Liver (tissue), 8 donors: ENCODE measurements at regions not wholly inside any gene's neighbourhood (a gene's known extent, or its start where the extent isn't known, plus 50 kb on each side); places are given as distances from the start of the nearest gene placed in this dataset.
A peak's percentile ranks its signal among the peaks of the same experiment; 100 is the strongest.

ENCODE experiments used
- DNase-seq: peaks from one replicate; pipeline ENCODE4 v3.0.0-alpha.2; 2017; ENCODE audit warnings: low spot score
- H3K27ac ChIP-seq, 2 donors: one replicate each; pipeline ENCODE4 v1.7.0; 2013; ENCODE audit warnings: inconsistent platforms in 2 of 2, low read length in 2 of 2, control low read depth in 1 of 2, low read depth in 1 of 2, mild to moderate bottlenecking in 1 of 2
- H3K27me3 ChIP-seq, 4 donors: one replicate each; pipeline versions ENCODE4 v1.6.1 to v1.7.0; 2013; ENCODE audit warnings: low read length in 3 of 4, inconsistent platforms in 1 of 4, mild to moderate bottlenecking in 1 of 4, moderate library complexity in 1 of 4; ENCODE audit not compliant: control insufficient read depth in 4 of 4, insufficient read depth in 4 of 4
- H3K36me3 ChIP-seq, 4 donors: one replicate each; pipeline versions ENCODE4 v1.6.1 to v1.7.0; 2013; ENCODE audit warnings: low read length in 3 of 4, mild to moderate bottlenecking in 3 of 4, low read depth in 1 of 4, moderate library complexity in 1 of 4; ENCODE audit not compliant: control insufficient read depth in 4 of 4, insufficient read depth in 3 of 4
- H3K4me1 ChIP-seq, 4 donors: one replicate each; pipeline versions ENCODE4 v1.6.1 to v1.7.0; 2013; ENCODE audit warnings: low read length in 3 of 4, mild to moderate bottlenecking in 3 of 4, moderate library complexity in 1 of 4; ENCODE audit not compliant: control insufficient read depth in 4 of 4, insufficient read depth in 4 of 4
- H3K4me3 ChIP-seq, 3 donors: one replicate each; pipeline versions ENCODE4 v1.6.1 to v1.7.0; 2013; ENCODE audit warnings: low read length in 3 of 3, control low read depth in 1 of 3, low read depth in 1 of 3, mild to moderate bottlenecking in 1 of 3
- H3K9ac ChIP-seq, 2 donors: one replicate each; pipeline ENCODE4 v1.7.0; 2013; ENCODE audit warnings: low read length in 2 of 2, mild to moderate bottlenecking in 2 of 2, moderate library complexity in 2 of 2, control low read depth in 1 of 2, low read depth in 1 of 2
- H3K9me3 ChIP-seq, 4 donors: one replicate each; pipeline versions ENCODE4 v1.6.1 to v1.7.0; 2013; ENCODE audit warnings: low read length in 3 of 4; ENCODE audit not compliant: control insufficient read depth in 4 of 4
- ATF3 ChIP-seq: IDR thresholded peaks from 2 replicates; pipeline ENCODE4 v1.6.1; 2016; ENCODE audit warnings: antibody characterized with exemption
- CTCF ChIP-seq: fragments of 150-350 bp; IDR thresholded peaks from 2 replicates; pipeline ENCODE4 v1.5.1; 2017; ENCODE audit warnings: improper control_type of control experiment, low read depth, low read length; ENCODE audit not compliant: missing input control
- EGR1 ChIP-seq, 2 donors: IDR thresholded peaks; 2 replicates each; pipeline ENCODE4 v1.6.1; 2016 to 2018; ENCODE audit warnings: antibody characterized with exemption in 2 of 2, low read depth in 2 of 2
- FOXA1 ChIP-seq: IDR thresholded peaks from 2 replicates; pipeline ENCODE4 v1.6.1; 2016; ENCODE audit warnings: antibody characterized with exemption
- FOXA2 ChIP-seq: IDR thresholded peaks from 2 replicates; pipeline ENCODE4 v1.6.1; 2016; ENCODE audit warnings: antibody characterized with exemption
- GABPA ChIP-seq, 2 donors: IDR thresholded peaks in 1 of 2; conservative IDR thresholded peaks in 1 of 2; 2 replicates each; pipeline ENCODE4 v1.6.1; 2016; ENCODE audit warnings: antibody characterized with exemption in 2 of 2, mild to moderate bottlenecking in 1 of 2, moderate library complexity in 1 of 2
- HNF4A ChIP-seq, 2 donors: conservative IDR thresholded peaks; 2 replicates each; pipeline ENCODE4 v1.6.1; 2016; ENCODE audit warnings: antibody characterized with exemption in 2 of 2, mild to moderate bottlenecking in 2 of 2
- HNF4G ChIP-seq: IDR thresholded peaks from 2 replicates; pipeline ENCODE4 v1.6.1; 2016; ENCODE audit warnings: antibody characterized with exemption
- JUND ChIP-seq, 2 donors: IDR thresholded peaks; 2 replicates each; pipeline ENCODE4 v1.6.1; 2016; ENCODE audit warnings: antibody characterized with exemption in 2 of 2
- MAX ChIP-seq: IDR thresholded peaks from 2 replicates; pipeline ENCODE4 v1.6.1; 2016; ENCODE audit warnings: antibody characterized with exemption
- NR2F2 ChIP-seq: IDR thresholded peaks from 2 replicates; pipeline ENCODE4 v1.6.1; 2016; ENCODE audit warnings: antibody characterized with exemption
- RAD21 ChIP-seq, 2 donors: IDR thresholded peaks; 2 replicates each; pipeline ENCODE4 v1.6.1; 2016; ENCODE audit warnings: antibody characterized with exemption in 2 of 2, mild to moderate bottlenecking in 2 of 2
- REST ChIP-seq: IDR thresholded peaks from 2 replicates; pipeline ENCODE4 v1.6.1; 2016; ENCODE audit warnings: antibody characterized with exemption, mild to moderate bottlenecking
- RXRA ChIP-seq, 2 donors: IDR thresholded peaks; 2 replicates each; pipeline ENCODE4 v1.6.1; 2017 to 2018; ENCODE audit warnings: antibody characterized with exemption in 2 of 2, mild to moderate bottlenecking in 1 of 2
- SP1 ChIP-seq: IDR thresholded peaks from 2 replicates; pipeline ENCODE4 v1.6.1; 2018; ENCODE audit warnings: antibody characterized with exemption, mild to moderate bottlenecking
- TAF1 ChIP-seq: conservative IDR thresholded peaks from 2 replicates; pipeline ENCODE4 v1.6.1; 2016; ENCODE audit warnings: antibody characterized with exemption, mild to moderate bottlenecking
- YY1 ChIP-seq: IDR thresholded peaks from 2 replicates; pipeline ENCODE4 v1.6.1; 2016; ENCODE audit warnings: antibody characterized with exemption, mild to moderate bottlenecking
- ZBTB33 ChIP-seq: IDR thresholded peaks from 2 replicates; pipeline ENCODE4 v1.6.1; 2016; ENCODE audit warnings: antibody characterized with exemption
- WGBS: extraction: QIAGEN DNeasy Blood & Tissue Kit; methylation state at CpG from one replicate; pipeline ENCODE4 v1.1.7; 2013; 5-methylcytosine and 5-hydroxymethylcytosine counted together
- donor health status: healthy.
- donor health status: healthy.
- donor health status: healthy.
- donor health status: healthy.
- donor health status: healthy.

GRCh38 chr2:52622266-52622665 lies 1145.3 kb upstream of the CHAC2 start:
- H3K27ac ChIP-seq: no peak overlapping the region
- H3K9ac ChIP-seq: no peak overlapping the region
- no peaks in the 10 kb centered on the region for H3K4me1 ChIP-seq
- DNase-seq: no peak
- no peaks in the 10 kb centered on the region for H3K27me3 ChIP-seq
- H3K9me3 ChIP-seq: no peaks in the 10 kb centered on the region
- H3K36me3 ChIP-seq: no peaks in the 10 kb centered on the region
- H3K4me3 ChIP-seq: no peak overlapping the region
- no peak for TF ChIP-seq FOXA2
- no peak for TF ChIP-seq CTCF
- TF ChIP-seq YY1: no peak
- no peak for TF ChIP-seq FOXA1
- no peak for TF ChIP-seq ATF3
- no peak for TF ChIP-seq HNF4G
- WGBS: 85% methylated on average over 2 of the region's 2 CpGs

- Histone ChIP-seq H3K27ac (no peak overlapping the region), H3K4me3 (no peak overlapping the region), H3K9ac (no peak overlapping the region), H3K36me3 (no peaks in the 10 kb centered on the region), H3K9me3 (no peaks in the 10 kb centered on the region), H3K27me3 (no peaks in the 10 kb centered on the region), H3K4me1 (peaks cover 0 to 2% (median 0%) of the 10 kb centered on the region in 4 donors)
- WGBS: 46% methylated on average over 4 of the region's 4 CpGs
- DNase-seq: no peak
- TF ChIP-seq EGR1 (IDR thresholded peaks at IDR 0.05; ENCODE audit: low read depth in 2 of 2): no peak
- TF ChIP-seq GABPA (IDR thresholded peaks at IDR 0.05 in 1 of 2, conservative IDR thresholded peaks at IDR 0.05 in 1 of 2): no peak
- no peak for TF ChIP-seq NR2F2
- no peak for TF ChIP-seq JUND (IDR thresholded peaks at IDR 0.05)
- TF ChIP-seq ATF3: no peak
- TF ChIP-seq FOXA2: no peak
- TF ChIP-seq CTCF: peak; percentile 48
- TF ChIP-seq YY1: no peak
- TF ChIP-seq RXRA (IDR thresholded peaks at IDR 0.05): no peak
- no peak for TF ChIP-seq SP1
- TF ChIP-seq RAD21 (IDR thresholded peaks at IDR 0.05): peak; percentile 75 to 83
- TF ChIP-seq MAX: no peak
- no peak for TF ChIP-seq ZBTB33
- no peak for TF ChIP-seq HNF4A (conservative IDR thresholded peaks at IDR 0.05)
- TF ChIP-seq REST: no peak
- TF ChIP-seq TAF1: no peak
- TF ChIP-seq HNF4G: no peak
Observed at GRCh38 chr2:52613064-52613463, 1154.5 kb upstream of the CHAC2 start.
